Parathyroid adenoma (tissue), 2 donors: ENCODE measurements at regions not wholly inside any gene's neighbourhood (a gene's known extent, or its start where the extent isn't known, plus 50 kb on each side); places are given as distances from the start of the nearest gene placed in this dataset.
A peak's percentile ranks its signal among the peaks of the same experiment; 100 is the strongest.
"Not testable (repeated sequence)": the region's sequence is repeated elsewhere in the genome, so short reads cannot be mapped to it uniquely, and the experiment has no call there.

Experiments used
- H2AFZ ChIP-seq: fragments of 300-600 bp; sonication (generic); one replicate; pipeline ENCODE4 v1.7.0; 2017; ENCODE audit warnings: antibody characterized with exemption, mild to moderate bottlenecking
- H3K27ac ChIP-seq: fragments of 300-600 bp; sonication (generic); one replicate; pipeline ENCODE4 v1.7.0; 2017
- H3K27me3 ChIP-seq: fragments of 300-600 bp; sonication (generic); one replicate; pipeline ENCODE4 v1.7.0; 2017; ENCODE audit warnings: low read length; ENCODE audit not compliant: control insufficient read depth, insufficient read depth
- H3K36me3 ChIP-seq: fragments of 300-600 bp; sonication (generic); one replicate; pipeline ENCODE4 v1.7.0; 2017; ENCODE audit warnings: low read length; ENCODE audit not compliant: control insufficient read depth, insufficient read depth
- H3K4me1 ChIP-seq: fragments of 300-600 bp; sonication (generic); one replicate; pipeline ENCODE4 v1.7.0; 2017; ENCODE audit warnings: control low read depth
- H3K4me2 ChIP-seq: fragments of 300-600 bp; sonication (generic); one replicate; pipeline ENCODE4 v1.7.0; 2017; ENCODE audit warnings: low read length
- H3K4me3 ChIP-seq: fragments of 300-600 bp; sonication (generic); one replicate; pipeline ENCODE4 v1.7.0; 2017; ENCODE audit warnings: low read depth, low read length
- H3K79me2 ChIP-seq: fragments of 300-600 bp; sonication (generic); one replicate; pipeline ENCODE4 v1.7.0; 2017; ENCODE audit warnings: control low read depth
- H3K9ac ChIP-seq: fragments of 300-600 bp; sonication (generic); one replicate; pipeline ENCODE4 v1.7.0; 2017; ENCODE audit warnings: mild to moderate bottlenecking
- H3K9me3 ChIP-seq: fragments of 300-600 bp; sonication (generic); one replicate; pipeline ENCODE4 v1.7.0; 2017; ENCODE audit warnings: low read length; ENCODE audit not compliant: control insufficient read depth
- CTCF ChIP-seq: fragments of 300-600 bp; sonication (generic); IDR thresholded peaks from one replicate; pipeline ENCODE4 v1.7.0; 2017; ENCODE audit warnings: antibody characterized with exemption, mild to moderate bottlenecking
- donor health status: primary hyperparathyroidism.

- TF ChIP-seq CTCF, result no peak
These were observed 102.8 kb downstream of the CDC7 start for GRCh38 chr1:91603409-91603808.

GRCh38 chr1:91604632-91605031 lies 104.0 kb downstream of the CDC7 start:
- no peak overlapping the region for H3K9ac ChIP-seq
- H3K36me3 ChIP-seq, result no peaks in the 10 kb centered on the region
- H3K4me3 ChIP-seq, result no peak overlapping the region
- peak overlapping the region; percentile 7 for H2AFZ ChIP-seq
- no peaks in the 10 kb centered on the region for H3K4me1 ChIP-seq
- no peaks in the 10 kb centered on the region for H3K79me2 ChIP-seq
- TF ChIP-seq CTCF, result no peak
- no peak overlapping the region for H3K27ac ChIP-seq
- H3K9me3 ChIP-seq, result no peaks in the 10 kb centered on the region
- H3K4me2 ChIP-seq, result no peak overlapping the region
- no peaks in the 10 kb centered on the region for H3K27me3 ChIP-seq

More at GRCh38 chr1:91603409-91603808, 102.8 kb downstream of the CDC7 start:
- H3K4me3 ChIP-seq, result no peak overlapping the region
- H3K4me1 ChIP-seq, result no peaks in the 10 kb centered on the region
- no peaks in the 10 kb centered on the region for H3K27me3 ChIP-seq
- H3K9me3 ChIP-seq, result no peaks in the 10 kb centered on the region
- H2AFZ ChIP-seq, result no peak overlapping the region
- no peak overlapping the region for H3K27ac ChIP-seq
- H3K4me2 ChIP-seq, result peak overlapping the region; percentile 26
- no peak overlapping the region for H3K9ac ChIP-seq
- H3K79me2 ChIP-seq, result no peaks in the 10 kb centered on the region
- H3K36me3 ChIP-seq, result no peaks in the 10 kb centered on the region

- no peaks in the 10 kb centered on the region for H3K36me3 ChIP-seq
These were observed 104.9 kb downstream of the CDC7 start for GRCh38 chr1:91605566-91605965.

GRCh38 chr1:91606546-91607078 lies 106.0 kb downstream of the CDC7 start:
- Histone ChIP-seq H3K4me3 (no peak overlapping the region), H2AFZ (no peak overlapping the region), H3K9me3 (no peaks in the 10 kb centered on the region), H3K4me2 (no peak overlapping the region), H3K79me2 (no peaks in the 10 kb centered on the region), H3K27ac (no peak overlapping the region), H3K4me1 (no peaks in the 10 kb centered on the region), H3K9ac (no peak overlapping the region), H3K36me3 (no peaks in the 10 kb centered on the region), H3K27me3 (no peaks in the 10 kb centered on the region)
- TF ChIP-seq CTCF, result no peak

More at GRCh38 chr1:91605566-91605965, 104.9 kb downstream of the CDC7 start:
- Histone ChIP-seq H3K9me3 (no peaks in the 10 kb centered on the region), H3K27me3 (no peaks in the 10 kb centered on the region), H3K4me1 (no peaks in the 10 kb centered on the region), H3K79me2 (no peaks in the 10 kb centered on the region), H3K4me2 (no peak overlapping the region), H3K27ac (no peak overlapping the region), H2AFZ (no peak overlapping the region), H3K4me3 (no peak overlapping the region), H3K9ac (no peak overlapping the region)
- TF ChIP-seq CTCF, result no peak

GRCh38 chr1:91607686-91608085 lies 107.0 kb downstream of the CDC7 start:
- H3K9ac ChIP-seq, H3K9me3 ChIP-seq, H3K4me3 ChIP-seq, H2AFZ ChIP-seq, H3K4me2 ChIP-seq, H3K27me3 ChIP-seq, H3K27ac ChIP-seq, H3K79me2 ChIP-seq, H3K36me3 ChIP-seq, H3K4me1 ChIP-seq: not testable (repeated sequence)
